GM23338 (cell line): ENCODE measurements at regions not wholly inside any gene's neighbourhood (a gene's known extent, or its start where the extent isn't known, plus 50 kb on each side); places are given as distances from the start of the nearest gene placed in this dataset.

Experiments
- CREB1 ChIP-seq: fragments of 250-450 bp; sonication (Bioruptor Pico); IDR thresholded peaks from 2 replicates; pipeline ENCODE4 v1.5.0; 2020; ENCODE audit warnings: low read depth, mild to moderate bottlenecking, moderate library complexity
- EZH2 ChIP-seq: fragments of 200-600 bp; sonication (generic); IDR thresholded peaks from one replicate; pipeline ENCODE4 v1.8.0; 2017; ENCODE audit warnings: antibody characterized with exemption, mild to moderate bottlenecking, low read depth; ENCODE audit not compliant: unreplicated experiment
- EZH2phosphoT487 ChIP-seq: fragments of 200-600 bp; sonication (generic); IDR thresholded peaks from one replicate; pipeline ENCODE4 v1.8.1; 2018; ENCODE audit warnings: antibody characterized with exemption; ENCODE audit not compliant: unreplicated experiment
- JUNB ChIP-seq: IDR thresholded peaks from one replicate; pipeline ENCODE4 v1.6.1; 2016; ENCODE audit warnings: antibody characterized with exemption; ENCODE audit not compliant: unreplicated experiment
- NANOG ChIP-seq: IDR thresholded peaks from 2 replicates; pipeline ENCODE4 v1.6.1; 2016; ENCODE audit warnings: antibody characterized with exemption, borderline replicate concordance
- POLR2AphosphoS5 ChIP-seq: IDR thresholded peaks from 2 replicates; pipeline ENCODE4 v1.6.1; 2016; ENCODE audit warnings: antibody characterized with exemption, low read depth
- STAT1 ChIP-seq: IDR thresholded peaks from one replicate; pipeline ENCODE4 v1.6.1; 2016; ENCODE audit warnings: antibody characterized with exemption; ENCODE audit not compliant: unreplicated experiment
- ZNF114 ChIP-seq: fragments of 250-450 bp; sonication (Bioruptor Pico); IDR thresholded peaks from 2 replicates; pipeline ENCODE4 v1.5.0; 2020; ENCODE audit warnings: mild to moderate bottlenecking, moderate library complexity
- TF ChIP-seq, protein P1 (sequence below), 2 experiments: fragments of 200-600 bp in 1 of 2; sonication (generic) in 1 of 2; conservative IDR thresholded peaks; 2 replicates each; pipeline versions ENCODE4 v1.5.1 to v1.6.1; 2016 to 2017; ENCODE audit warnings: antibody characterized with exemption in 2 of 2, low read depth in 2 of 2, mild to moderate bottlenecking in 2 of 2, moderate library complexity in 1 of 2
- TF ChIP-seq, protein P2 (sequence below): IDR thresholded peaks from one replicate; pipeline ENCODE4 v1.6.1; 2018; ENCODE audit warnings: antibody characterized with exemption; ENCODE audit not compliant: unreplicated experiment
- TF ChIP-seq, protein P3 (sequence below): IDR thresholded peaks from 2 replicates; pipeline ENCODE4 v1.6.1; 2016; ENCODE audit warnings: antibody characterized with exemption
- TF ChIP-seq, protein P4 (sequence below): fragments of 250-450 bp; sonication (Bioruptor Pico); IDR thresholded peaks from 2 replicates; pipeline ENCODE4 v1.5.0; 2020; ENCODE audit warnings: mild to moderate bottlenecking, moderate library complexity

DNA sequence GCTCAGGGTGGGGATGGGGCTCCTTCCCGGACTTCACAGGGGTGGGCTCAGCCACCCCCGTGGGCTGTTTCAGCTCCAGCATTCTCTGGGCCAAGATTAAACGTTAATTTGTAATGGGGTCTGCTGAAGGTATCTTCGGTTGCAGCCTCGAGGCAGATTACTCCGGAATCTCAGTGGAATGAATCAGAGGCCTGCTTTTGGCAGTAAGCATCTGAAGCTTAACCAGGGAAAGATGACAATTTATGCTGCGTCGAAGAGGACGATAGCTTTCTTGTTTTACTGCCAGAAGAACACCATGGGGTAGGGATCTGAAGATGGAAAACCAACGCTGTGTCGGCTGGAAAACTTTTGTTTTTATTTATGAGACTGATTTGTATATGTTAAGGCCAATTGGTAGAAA lies 129.2 kb upstream of the MSX1 start:
- TF ChIP-seq, protein P1, sequence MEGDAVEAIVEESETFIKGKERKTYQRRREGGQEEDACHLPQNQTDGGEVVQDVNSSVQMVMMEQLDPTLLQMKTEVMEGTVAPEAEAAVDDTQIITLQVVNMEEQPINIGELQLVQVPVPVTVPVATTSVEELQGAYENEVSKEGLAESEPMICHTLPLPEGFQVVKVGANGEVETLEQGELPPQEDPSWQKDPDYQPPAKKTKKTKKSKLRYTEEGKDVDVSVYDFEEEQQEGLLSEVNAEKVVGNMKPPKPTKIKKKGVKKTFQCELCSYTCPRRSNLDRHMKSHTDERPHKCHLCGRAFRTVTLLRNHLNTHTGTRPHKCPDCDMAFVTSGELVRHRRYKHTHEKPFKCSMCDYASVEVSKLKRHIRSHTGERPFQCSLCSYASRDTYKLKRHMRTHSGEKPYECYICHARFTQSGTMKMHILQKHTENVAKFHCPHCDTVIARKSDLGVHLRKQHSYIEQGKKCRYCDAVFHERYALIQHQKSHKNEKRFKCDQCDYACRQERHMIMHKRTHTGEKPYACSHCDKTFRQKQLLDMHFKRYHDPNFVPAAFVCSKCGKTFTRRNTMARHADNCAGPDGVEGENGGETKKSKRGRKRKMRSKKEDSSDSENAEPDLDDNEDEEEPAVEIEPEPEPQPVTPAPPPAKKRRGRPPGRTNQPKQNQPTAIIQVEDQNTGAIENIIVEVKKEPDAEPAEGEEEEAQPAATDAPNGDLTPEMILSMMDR (conservative IDR thresholded peaks at IDR 0.05; ENCODE audit: low read depth in 2 of 2) = no peak
- TF ChIP-seq POLR2AphosphoS5 (no peak), EZH2 (no peak), EZH2phosphoT487 (no peak), CREB1 (CRISPR knock-in tag) (no peak), NANOG (no peak), ZNF114 (CRISPR knock-in tag) (no peak), JUNB (no peak), STAT1 (no peak)
- TF ChIP-seq, protein P2, sequence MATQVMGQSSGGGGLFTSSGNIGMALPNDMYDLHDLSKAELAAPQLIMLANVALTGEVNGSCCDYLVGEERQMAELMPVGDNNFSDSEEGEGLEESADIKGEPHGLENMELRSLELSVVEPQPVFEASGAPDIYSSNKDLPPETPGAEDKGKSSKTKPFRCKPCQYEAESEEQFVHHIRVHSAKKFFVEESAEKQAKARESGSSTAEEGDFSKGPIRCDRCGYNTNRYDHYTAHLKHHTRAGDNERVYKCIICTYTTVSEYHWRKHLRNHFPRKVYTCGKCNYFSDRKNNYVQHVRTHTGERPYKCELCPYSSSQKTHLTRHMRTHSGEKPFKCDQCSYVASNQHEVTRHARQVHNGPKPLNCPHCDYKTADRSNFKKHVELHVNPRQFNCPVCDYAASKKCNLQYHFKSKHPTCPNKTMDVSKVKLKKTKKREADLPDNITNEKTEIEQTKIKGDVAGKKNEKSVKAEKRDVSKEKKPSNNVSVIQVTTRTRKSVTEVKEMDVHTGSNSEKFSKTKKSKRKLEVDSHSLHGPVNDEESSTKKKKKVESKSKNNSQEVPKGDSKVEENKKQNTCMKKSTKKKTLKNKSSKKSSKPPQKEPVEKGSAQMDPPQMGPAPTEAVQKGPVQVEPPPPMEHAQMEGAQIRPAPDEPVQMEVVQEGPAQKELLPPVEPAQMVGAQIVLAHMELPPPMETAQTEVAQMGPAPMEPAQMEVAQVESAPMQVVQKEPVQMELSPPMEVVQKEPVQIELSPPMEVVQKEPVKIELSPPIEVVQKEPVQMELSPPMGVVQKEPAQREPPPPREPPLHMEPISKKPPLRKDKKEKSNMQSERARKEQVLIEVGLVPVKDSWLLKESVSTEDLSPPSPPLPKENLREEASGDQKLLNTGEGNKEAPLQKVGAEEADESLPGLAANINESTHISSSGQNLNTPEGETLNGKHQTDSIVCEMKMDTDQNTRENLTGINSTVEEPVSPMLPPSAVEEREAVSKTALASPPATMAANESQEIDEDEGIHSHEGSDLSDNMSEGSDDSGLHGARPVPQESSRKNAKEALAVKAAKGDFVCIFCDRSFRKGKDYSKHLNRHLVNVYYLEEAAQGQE = no peak
- TF ChIP-seq, protein P3, sequence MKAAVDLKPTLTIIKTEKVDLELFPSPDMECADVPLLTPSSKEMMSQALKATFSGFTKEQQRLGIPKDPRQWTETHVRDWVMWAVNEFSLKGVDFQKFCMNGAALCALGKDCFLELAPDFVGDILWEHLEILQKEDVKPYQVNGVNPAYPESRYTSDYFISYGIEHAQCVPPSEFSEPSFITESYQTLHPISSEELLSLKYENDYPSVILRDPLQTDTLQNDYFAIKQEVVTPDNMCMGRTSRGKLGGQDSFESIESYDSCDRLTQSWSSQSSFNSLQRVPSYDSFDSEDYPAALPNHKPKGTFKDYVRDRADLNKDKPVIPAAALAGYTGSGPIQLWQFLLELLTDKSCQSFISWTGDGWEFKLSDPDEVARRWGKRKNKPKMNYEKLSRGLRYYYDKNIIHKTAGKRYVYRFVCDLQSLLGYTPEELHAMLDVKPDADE = no peak
- TF ChIP-seq, protein P4, sequence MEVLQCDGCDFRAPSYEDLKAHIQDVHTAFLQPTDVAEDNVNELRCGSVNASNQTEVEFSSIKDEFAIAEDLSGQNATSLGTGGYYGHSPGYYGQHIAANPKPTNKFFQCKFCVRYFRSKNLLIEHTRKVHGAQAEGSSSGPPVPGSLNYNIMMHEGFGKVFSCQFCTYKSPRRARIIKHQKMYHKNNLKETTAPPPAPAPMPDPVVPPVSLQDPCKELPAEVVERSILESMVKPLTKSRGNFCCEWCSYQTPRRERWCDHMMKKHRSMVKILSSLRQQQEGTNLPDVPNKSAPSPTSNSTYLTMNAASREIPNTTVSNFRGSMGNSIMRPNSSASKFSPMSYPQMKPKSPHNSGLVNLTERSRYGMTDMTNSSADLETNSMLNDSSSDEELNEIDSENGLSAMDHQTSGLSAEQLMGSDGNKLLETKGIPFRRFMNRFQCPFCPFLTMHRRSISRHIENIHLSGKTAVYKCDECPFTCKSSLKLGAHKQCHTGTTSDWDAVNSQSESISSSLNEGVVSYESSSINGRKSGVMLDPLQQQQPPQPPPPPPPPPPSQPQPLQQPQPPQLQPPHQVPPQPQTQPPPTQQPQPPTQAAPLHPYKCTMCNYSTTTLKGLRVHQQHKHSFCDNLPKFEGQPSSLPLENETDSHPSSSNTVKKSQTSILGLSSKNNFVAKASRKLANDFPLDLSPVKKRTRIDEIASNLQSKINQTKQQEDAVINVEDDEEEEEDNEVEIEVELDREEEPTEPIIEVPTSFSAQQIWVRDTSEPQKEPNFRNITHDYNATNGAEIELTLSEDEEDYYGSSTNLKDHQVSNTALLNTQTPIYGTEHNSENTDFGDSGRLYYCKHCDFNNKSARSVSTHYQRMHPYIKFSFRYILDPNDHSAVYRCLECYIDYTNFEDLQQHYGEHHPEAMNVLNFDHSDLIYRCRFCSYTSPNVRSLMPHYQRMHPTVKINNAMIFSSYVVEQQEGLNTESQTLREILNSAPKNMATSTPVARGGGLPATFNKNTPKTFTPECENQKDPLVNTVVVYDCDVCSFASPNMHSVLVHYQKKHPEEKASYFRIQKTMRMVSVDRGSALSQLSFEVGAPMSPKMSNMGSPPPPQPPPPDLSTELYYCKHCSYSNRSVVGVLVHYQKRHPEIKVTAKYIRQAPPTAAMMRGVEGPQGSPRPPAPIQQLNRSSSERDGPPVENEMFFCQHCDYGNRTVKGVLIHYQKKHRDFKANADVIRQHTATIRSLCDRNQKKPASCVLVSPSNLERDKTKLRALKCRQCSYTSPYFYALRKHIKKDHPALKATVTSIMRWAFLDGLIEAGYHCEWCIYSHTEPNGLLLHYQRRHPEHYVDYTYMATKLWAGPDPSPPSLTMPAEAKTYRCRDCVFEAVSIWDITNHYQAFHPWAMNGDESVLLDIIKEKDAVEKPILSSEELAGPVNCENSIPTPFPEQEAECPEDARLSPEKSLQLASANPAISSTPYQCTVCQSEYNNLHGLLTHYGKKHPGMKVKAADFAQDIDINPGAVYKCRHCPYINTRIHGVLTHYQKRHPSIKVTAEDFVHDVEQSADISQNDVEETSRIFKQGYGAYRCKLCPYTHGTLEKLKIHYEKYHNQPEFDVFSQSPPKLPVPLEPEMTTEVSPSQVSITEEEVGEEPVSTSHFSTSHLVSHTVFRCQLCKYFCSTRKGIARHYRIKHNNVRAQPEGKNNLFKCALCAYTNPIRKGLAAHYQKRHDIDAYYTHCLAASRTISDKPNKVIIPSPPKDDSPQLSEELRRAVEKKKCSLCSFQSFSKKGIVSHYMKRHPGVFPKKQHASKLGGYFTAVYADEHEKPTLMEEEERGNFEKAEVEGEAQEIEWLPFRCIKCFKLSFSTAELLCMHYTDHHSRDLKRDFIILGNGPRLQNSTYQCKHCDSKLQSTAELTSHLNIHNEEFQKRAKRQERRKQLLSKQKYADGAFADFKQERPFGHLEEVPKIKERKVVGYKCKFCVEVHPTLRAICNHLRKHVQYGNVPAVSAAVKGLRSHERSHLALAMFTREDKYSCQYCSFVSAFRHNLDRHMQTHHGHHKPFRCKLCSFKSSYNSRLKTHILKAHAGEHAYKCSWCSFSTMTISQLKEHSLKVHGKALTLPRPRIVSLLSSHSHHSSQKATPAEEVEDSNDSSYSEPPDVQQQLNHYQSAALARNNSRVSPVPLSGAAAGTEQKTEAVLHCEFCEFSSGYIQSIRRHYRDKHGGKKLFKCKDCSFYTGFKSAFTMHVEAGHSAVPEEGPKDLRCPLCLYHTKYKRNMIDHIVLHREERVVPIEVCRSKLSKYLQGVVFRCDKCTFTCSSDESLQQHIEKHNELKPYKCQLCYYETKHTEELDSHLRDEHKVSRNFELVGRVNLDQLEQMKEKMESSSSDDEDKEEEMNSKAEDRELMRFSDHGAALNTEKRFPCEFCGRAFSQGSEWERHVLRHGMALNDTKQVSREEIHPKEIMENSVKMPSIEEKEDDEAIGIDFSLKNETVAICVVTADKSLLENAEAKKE (CRISPR knock-in tag) = no peak
